AG10803 (cell line): ENCODE measurements at regions not wholly inside any gene's neighbourhood (a gene's known extent, or its start where the extent isn't known, plus 50 kb on each side); places are given as distances from the start of the nearest gene placed in this dataset.

Experiments used
- DNase-seq: peaks from one replicate; pipeline ENCODE4 v3.0.0; 2010; ENCODE audit warnings: low read depth
- H3K4me3 ChIP-seq: 2 replicates; pipeline ENCODE4 v1.5.1; 2011; ENCODE audit warnings: mild to moderate bottlenecking, low read length, control low read depth
- CTCF ChIP-seq: conservative IDR thresholded peaks from 2 replicates; pipeline ENCODE4 v1.5.1; 2011; ENCODE audit warnings: mild to moderate bottlenecking, low read length, control low read depth, inconsistent platforms

- no peak overlapping the region for H3K4me3 ChIP-seq
Measured at GRCh38 chr7:28343462-28343861, 68.9 kb upstream of the CREB5 start.

DNA sequence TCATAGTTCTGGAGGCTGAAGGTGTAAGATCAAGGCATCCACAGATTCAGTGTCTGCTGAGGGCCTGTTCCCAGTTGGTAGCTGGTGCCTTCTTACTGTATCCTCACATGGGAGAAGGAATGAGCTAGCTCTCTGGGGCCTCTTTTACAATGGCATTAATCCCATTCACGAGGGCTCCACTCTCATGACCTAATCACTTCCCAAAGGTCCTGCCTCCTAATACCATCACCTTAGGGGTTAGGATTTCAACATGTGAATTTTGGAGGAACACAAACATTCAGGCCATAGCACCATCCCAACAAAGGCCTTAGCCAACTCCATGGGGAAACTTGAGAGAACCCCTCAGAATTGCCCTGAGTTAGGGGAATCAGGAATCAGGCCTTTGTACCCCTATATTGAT, 66.1 kb upstream of the CREB5 start:
- no peak for DNase-seq
- TF ChIP-seq CTCF = no peak
- H3K4me3 ChIP-seq = no peak overlapping the region

More at GRCh38 chr7:28343462-28343861, 68.9 kb upstream of the CREB5 start:
- TF ChIP-seq CTCF = no peak
- no peak for DNase-seq

DNA sequence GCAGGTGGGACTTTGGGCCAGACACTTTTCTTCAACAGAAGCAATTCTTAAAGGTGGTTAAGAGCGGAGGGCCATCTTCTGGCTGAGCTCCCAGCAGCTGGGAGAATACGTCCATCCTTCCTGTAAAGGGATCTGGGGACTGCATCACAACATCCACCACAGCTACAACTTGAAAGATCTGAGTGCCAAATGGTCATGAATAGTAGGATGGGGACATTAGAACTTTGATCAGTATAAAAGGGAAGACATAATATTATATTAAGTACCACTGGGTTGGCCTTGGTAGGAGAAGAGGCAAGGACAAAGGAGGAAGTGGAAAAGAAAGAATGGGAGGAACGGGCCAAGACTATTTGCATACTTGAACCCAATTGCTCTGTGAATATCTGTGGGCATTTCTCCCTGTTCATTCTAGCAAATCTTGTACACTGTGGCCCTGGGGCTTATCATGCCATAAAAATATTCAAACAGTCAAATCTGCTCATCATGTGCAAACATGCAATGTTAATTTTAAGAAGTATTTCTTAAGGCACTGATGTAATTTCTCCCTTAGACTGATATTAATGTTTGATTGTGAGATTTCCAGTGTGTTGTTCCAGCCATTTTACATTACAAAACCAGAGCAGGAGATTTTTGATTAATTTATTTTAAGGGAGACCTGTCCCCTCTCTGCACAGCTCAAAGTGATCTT, 65.5 kb upstream of the CREB5 start:
- TF ChIP-seq CTCF = no peak
- DNase-seq = peak; percentile 61
- no peak overlapping the region for H3K4me3 ChIP-seq

GRCh38 chr7:28347475-28348318, 64.6 kb upstream of the CREB5 start:
- no peak for TF ChIP-seq CTCF
- no peak overlapping the region for H3K4me3 ChIP-seq
- DNase-seq = peak; percentile 92

DNA sequence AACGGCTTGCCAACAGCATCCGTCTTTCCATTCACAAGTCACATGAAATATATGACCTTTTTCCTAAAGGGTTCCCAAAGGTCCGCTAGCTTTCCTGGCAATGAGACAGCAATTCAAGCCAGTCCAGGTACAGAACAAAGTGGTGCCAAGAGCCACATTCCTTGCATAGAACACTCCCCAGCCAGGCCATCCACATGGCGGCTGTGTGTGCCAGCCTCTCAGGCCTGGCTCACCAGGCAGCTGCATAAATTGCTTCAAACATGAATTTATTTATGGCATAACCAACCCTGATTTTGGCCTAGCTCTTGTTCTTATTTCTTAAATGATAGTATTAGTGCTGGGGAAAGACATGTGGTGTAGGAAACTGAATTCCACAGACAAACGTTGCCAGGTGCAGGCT, 63.7 kb upstream of the CREB5 start:
- no peak for TF ChIP-seq CTCF
- H3K4me3 ChIP-seq = no peak overlapping the region
- peak; percentile 6 for DNase-seq

DNA sequence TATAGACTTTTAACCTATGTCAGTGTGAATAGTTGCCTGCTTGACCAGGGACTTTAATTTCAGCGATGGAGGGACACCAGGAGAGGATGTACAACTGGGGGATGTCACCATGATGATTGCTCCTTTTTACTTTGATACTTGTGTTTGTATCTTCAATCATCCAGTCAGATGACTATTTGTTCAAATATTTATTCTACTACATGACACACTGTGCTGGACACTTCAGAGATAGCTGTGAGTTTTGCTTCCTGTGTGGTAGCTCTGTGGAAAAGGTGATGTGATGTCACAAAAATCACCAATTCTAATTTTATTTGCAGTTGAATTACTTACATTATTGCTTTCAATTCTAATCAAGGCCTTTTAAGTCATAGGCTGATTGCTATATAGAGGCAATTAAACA, 62.7 kb upstream of the CREB5 start:
- TF ChIP-seq CTCF = no peak
- no peak overlapping the region for H3K4me3 ChIP-seq
- DNase-seq = no peak

- TF ChIP-seq CTCF = no peak
- no peak overlapping the region for H3K4me3 ChIP-seq
- no peak for DNase-seq
Measured at GRCh38 chr7:28350662-28351061, 61.7 kb upstream of the CREB5 start.
